HG02642 (cell line): ENCODE measurements at regions not wholly inside any gene's neighbourhood (a gene's known extent, or its start where the extent isn't known, plus 50 kb on each side); places are given as distances from the start of the nearest gene placed in this dataset.

Source experiments
- ATAC-seq: cut with Tn5 transposase; IDR thresholded peaks from one replicate; pipeline ENCODE4 v1.9.1; 2021; ENCODE audit warnings: mild to moderate bottlenecking; ENCODE audit not compliant: unreplicated experiment, poor library complexity

DNA sequence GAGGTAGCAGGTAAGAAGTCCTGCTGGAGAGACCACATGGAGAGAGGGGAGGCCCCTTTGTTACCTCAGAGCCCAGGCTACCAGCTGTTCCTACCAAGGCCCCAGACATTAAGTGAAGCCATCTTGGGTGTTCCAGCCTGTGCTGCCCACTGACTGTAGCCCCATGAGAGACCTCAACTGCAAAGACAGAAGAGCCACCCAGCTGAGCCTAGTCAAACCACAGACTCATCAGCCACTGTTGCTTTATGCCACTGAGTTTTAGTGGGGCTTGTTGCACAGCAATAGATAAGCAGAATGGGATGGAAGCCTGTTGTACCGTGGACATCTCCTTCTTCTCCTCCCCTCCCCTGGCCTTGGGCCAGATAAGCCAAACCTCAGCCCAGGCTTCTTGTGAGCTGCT lies 83.9 kb downstream of the ADRA2C start:
- ATAC-seq, result no peak

DNA sequence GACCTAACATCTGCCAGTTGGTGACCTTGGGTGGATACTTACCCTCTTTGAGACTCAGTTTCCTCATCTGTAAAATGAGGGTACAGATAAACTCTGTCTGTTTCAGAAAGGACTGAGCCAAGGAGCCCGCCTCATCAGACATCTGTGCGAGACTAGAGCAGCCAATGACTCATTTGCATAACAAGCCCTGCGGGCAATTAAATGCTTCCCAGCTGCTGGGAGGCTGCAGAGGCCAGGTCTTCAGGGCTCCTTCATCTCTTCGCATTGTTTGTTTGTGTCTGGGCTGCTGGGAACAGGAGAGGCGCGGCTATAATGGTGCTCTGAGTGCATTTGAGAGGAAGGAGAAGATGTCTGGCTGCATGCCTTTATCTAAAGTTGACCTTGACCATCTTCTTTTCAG lies 85.0 kb downstream of the ADRA2C start:
- no peak for ATAC-seq

DNA sequence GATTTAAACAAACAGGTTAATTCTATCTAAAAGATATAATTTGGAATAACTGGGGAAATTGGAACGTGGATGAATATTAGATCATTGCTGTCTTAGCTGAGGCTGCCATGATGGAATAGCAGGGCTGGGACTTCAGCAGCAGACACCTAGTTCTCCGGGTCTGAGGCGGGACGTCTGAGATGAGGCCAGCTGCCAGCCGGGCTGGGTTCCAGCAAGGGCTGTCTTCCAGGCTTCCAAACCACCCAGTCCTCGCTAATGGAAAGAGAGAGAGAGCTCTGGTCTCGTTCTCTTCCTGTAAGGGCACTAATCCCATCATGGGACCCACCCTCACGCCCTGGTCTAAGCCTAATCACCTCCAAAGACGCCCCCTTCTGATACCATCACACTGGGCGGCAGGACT lies 85.7 kb downstream of the ADRA2C start:
- no peak for ATAC-seq

DNA sequence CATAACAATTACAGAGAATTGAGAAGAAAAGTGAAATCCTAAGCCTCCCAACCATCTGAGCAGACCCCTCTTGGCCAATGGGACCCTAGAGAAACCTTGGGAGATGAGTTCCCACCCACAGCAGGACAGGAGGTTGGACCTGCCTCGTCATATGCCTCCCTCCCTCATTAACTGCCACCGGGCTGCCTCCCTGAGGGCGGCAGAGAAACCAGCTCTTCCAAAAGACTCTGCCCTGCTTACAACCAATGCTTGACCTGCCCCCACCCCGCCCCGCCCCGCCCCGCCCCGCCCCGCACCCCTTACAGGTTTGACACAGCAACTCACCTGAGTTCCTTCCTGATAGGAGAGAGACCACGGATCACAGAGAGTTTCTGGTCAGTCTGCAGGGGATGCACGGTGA lies 86.1 kb downstream of the ADRA2C start:
- ATAC-seq, result no peak

DNA sequence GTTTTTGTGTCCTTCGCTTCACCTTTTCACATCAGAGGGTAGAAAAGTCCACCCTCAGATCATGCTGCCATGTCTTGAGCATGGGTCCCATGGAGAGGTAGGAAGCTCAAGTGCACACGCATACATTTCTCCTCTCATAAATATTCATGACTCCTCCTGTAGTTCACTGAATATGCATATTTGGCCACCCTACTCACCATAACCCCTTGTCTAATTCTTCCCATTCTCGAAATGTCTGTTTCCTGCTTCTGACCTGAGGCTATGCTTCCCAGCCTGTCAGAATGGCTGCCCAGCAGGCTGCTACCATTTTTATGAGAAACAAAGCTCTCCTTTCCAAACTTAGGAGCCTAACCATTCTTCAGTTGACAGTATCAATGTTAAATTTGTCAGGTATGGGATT lies 86.5 kb downstream of the ADRA2C start:
- no peak for ATAC-seq

DNA sequence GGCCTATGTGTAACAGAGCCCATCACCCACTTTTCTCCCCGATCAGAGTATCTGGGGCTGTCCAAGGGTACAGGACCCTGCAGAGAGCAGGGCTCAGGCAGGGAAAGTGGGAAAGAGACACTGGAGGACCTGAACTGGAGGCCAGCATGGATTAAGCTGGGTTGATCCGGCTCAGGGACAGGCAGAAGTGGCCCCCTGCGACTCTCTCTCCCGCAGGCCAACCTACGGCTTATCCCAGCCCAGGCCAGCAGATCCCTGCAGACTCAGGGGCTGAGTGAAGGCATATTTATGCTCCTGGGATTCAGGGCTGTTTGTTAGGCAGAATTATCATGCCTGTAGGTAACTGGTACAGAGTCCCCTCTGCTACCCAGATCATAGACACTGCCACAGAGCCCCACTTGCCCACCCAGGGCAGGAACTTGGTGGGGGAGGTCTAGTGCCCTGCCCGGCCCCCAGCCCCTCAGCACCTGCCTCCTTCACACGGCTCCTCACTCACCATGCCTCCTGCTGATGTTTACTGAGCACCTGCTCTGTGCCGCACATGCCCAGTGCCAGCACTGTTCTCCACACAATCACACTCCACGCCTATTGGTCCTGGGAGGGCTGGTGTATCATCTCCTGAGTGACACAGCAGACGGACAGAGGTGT lies 87.3 kb downstream of the ADRA2C start:
- ATAC-seq, result no peak

DNA sequence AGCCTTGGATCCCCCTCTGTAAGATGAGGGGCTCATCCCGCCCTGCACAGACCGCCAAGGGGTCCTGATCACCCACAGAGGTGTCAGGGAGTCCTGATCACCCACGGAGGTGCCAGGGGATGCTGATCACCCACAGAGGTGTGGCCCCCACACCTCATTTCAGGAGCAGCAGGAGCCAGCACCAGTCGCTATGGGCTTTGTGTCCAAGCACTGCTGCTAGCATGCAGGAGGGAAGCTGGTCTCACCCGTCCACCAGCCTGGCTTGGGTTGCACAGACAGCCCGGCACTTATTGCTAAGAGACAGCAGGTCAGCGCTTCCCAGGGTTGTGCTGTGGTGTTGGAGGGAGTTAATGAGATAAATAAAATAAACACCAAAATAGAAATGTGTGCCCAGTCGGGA lies 88.5 kb downstream of the ADRA2C start:
- no peak for ATAC-seq

DNA sequence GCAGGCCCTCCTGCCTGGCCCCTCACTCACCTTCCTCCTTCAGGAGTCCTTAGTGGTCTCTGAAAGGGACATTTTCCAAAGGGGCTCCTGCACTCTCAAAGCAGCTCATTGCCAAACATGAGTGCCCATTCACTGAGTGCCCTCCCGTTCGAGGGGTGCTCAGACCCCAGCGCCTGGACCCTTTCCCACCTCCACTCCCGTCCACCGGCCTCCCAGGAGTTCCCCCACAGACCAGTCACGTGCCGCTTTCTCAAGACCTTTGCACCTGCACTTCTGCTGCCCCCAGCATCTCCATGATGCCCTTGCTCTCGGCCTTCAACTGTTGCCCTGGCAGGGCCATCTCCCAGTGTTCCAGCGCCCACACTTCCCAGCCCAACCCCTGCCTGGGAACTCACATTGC lies 89.5 kb downstream of the ADRA2C start:
- ATAC-seq, result no peak

DNA sequence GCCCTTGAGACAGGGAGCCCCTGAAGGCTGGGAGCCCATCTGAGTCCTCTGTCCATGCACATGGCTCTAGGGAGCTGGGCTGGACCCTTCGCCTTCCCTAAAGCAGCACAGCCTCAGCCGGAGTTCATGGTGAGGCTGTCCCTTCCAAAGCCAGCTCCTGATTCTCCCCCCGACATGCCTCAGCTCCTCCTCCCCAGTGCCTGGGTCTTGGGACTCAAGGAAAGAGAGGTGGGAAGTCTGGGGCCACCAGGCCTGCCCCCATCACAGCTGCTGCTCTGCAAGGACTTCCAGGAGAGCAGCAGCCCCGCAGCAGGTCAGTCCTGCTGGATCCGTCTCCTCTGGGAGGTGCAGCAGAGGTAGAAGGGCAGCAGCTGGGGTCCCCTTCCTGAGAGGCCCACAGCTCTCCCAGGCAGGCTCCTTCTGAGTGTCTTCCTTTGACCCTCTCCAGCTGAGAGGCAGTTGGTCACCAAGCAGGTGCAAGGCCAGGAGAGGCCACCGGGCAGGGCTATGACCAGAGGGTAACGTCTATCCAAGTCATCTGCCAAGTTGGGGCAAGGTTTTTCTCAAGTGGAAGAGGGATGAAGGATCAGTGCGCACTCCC lies 90.5 kb downstream of the ADRA2C start:
- ATAC-seq, result no peak

DNA sequence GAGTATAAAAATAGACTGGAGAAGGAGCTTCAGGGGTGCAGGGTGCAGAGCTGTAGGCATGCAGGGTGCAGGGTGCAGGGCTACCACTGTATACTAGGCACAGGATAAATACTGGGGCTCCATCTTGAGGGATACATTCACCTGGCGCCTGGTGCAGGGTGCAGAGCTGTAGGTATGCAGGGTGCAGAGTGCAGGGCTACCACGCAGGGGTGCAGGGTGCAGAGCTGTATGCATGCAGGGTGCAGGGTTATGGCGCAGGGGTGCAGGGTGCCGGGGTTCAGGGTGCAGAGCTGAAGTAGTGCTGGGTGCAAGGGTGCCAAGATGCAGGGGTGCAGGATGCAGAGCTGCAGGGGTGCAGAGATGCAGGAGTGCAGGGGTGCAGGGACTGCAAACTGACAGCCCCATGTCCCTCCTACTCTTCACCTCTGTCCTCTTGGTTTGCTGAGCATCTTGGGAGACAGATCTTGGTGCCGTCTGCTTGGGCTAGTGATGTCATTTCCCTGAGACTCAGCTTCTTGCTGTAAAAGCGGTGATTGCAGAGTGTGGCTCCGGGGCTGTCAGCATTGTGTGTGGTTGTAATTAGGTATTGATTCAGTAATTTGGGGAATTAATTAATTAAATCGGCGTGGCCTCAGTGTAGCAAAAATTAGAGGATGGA lies 91.2 kb downstream of the ADRA2C start:
- ATAC-seq, result no peak

DNA sequence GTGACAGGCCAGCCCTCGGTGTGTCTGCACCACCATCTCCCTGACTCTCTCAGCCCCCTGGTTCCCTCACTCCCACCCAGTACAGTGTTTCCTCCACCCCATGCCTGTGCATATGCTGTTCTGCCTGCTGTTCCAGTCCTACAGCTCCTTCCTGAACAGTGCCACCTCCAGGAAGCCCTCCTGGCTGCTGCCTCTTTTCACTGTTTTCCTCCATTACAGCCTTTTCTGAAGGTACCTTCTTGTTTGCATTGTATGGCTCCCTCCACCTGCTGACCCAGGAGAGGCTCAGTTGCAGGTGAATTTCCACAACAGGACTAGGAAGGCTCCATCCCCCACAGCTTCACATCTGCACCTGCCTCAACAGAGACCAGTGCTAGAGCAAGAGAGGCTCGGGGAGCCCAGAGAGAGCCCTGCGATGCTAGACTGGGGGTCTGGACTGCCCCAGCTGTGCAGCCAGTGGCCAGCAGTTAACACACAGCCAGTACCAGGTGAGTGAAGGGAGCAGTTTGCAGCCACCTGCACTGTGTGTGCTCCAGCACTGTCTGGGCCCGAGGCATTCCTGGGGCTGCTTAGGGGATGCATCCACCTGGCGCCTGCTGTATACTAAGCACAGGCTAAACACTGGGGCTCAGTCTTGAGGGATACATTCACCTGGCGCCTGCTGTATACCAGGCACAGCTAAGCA lies 92.0 kb downstream of the ADRA2C start:
- ATAC-seq, result no peak

DNA sequence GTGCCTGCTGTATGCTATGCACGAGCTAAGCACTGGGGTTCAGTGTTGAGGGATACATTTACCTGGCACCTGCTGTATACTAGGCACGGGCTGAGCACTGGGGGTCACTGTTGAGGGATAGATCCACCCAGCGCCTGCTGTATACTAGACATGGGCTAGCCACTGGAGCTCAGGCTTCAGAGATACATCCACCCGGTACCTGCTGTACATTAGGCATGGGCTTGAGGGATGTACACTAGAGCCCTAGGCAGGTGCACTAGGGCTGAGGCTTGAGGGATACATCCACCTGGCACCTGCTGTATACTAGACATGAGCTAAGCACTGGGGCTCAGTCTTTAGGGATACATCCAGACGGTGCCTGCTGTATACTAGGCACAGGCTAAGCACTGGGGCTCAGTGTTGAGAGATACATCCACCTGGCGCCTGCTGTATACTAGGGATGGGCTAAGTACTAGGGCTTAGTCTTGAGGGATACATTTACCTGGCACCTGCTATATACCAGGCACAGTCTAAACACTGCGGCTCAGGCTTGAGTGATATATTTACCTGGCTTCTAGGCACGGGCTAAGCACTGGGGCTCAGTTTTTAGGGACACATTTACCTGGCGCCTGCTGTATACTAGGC lies 92.7 kb downstream of the ADRA2C start:
- ATAC-seq, result no peak

DNA sequence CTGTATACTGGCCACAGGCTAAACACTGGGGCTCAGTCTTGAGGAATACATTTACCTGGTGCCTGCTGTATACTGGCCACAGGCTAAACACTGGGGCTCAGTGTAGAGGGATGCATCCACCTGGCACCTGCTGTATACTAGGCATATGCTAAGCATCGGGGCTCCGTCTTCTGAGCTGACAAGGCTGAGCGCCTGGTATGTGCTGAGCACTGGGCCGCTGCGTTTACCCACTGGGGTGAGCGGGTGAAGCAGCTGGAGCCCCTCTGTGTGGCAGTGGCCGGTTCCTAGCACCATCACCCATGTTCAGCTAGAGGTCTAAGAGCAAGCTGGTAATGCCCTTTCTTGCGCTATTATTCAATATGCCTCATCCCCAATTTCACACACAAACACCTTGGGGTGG lies 93.4 kb downstream of the ADRA2C start:
- ATAC-seq, result no peak

DNA sequence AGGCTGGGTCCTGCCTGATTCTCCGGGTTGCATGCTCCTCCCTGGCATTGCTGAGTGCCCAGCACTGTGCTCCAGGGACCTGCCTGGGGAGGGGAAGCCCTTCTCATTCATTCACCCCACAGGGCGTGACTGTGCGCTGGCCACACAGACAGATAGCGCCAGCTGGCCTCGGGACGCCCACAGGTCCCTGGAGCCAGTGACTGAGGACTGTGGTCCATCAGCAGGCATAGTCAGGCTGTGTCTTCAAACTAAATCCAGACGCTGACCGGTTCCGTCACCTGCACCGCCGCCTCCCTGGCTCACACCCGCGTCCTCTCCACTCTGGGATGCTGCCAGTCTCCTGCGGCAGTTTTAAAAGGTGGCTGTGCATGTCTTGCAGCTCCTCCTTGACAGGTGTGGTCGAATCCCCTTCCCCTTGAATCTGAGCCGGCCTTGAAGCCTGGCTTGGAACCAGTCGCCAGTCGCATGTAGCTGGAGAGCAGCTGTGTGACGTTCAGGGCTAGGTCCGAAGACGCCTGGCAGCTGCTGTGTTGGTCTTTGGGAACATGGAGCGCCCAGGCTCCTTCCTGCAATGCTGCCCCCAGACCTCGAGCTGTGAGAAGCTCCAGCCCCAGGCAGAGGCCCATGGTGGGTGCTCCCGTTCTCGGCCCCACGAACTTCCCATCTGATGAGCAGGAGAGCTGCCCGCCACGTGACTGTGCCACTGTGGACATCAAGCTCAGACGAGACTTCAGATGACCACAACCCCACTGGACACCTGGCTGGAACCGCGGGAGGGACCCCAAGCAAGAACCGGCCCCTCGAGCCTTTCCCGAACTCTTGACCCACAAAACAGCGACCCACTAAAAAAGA lies 94.1 kb downstream of the ADRA2C start:
- ATAC-seq, result no peak

DNA sequence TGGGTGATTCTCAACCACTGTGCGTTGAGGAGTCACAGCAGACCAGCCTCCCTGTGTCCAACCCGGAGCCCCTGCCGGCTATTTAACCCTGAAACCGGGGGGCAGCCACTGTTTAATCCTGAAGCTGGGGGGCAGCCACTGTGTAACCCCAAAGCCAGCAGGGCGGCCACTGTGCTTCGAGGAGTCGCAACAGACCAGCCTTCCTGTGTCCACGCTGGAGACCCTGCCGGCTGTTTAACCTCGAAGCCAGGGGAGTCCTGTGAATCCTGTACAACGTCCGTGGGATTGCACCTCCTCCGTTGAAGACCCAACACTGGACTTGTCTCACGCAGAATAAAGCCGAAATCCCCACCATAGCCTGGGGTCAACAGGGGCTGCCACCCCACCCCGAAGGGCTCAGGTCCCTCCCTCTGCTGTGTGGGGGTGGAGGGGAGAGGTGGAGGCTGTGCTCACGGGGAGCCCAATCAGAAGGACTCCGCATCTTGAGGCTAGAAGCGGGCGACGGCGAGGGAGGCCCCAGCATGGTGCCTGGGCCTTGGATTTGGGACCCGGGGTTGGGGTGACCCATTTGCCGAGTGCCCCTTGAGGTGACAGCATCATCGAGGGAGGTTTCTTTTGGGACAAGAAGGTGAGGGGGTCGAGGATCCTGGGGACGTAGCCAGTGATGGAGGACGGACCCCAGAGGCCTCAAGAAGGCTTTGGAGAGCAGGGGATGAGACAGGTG lies 94.9 kb downstream of the ADRA2C start:
- no peak for ATAC-seq

DNA sequence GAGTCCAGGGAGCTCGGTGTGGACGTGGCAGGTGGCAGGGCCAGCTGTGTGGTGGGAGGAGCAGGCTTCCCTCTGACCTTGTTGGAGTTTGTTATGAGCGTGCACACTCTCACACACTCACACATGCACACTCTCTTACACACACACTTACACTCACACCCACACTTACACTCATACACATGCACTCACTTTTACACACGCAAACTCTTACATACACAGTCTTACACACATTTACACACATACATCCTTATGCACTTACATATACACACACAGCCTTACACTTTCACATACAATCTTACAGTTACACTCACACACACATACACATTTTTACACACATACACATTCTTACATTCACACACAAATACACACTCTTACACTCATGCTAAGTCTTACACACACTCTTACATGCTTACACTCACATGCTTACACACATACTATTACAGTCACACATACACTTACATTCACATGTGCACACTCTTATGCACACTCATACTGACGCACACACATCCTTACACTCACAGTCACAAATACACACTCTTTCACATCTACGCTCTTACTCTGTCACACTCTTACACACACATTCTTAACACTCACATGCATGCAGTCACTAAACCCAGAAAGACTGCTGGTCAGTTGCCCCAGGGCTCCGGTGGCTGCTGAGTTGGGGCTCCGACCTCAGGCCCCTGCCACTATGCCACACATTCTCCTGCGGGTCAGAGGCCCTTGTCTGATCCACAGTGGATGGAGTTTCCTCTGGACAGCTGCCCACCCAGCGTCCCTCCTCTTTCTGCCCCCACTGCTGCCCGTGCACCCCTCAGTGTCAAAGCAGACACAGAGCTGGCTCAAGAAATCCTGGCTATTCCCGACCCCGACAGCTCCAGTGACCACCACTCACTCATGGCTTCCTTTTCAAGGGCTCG lies 95.8 kb downstream of the ADRA2C start:
- no peak for ATAC-seq

DNA sequence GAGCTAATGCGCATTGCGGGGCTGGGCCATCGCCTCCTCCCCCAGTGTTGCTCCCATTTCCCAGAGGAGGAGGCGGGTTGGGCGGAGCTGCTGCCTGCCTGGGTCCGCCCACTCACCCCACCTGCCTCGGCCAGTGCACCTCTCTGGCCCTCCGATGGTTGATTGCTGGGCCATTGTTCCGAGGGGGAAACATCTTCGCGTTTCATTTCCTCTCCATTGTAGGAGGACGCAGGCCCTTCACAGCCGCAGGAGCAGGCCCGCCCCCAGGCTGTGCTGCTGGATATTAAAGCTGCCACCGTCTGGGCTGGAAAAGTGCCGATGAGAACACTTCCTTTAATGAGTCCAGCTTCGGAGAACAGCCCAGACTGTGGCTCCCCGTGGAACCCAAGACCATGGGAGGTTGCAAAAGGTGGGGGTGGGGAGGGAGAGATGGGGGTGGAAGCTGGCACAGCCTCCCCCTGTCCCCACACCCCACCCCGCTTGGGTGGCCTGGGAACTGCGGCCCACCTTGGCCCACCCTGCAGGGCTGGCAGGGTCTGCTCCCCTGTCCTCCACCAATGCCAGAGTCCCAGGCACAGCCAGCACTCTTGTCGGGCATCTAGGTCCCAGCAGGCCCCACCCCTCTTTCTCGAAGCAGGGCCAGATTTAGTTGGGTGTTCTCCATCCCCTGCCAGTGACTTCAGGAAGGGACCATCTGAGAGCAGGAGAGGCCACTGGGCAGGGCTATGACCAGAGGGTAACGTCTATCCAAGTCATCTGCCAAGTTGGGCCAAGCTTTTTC lies 96.6 kb downstream of the ADRA2C start:
- ATAC-seq, result no peak
